Hepatocyte (in vitro differentiated cells): ENCODE measurements at regions not wholly inside any gene's neighbourhood (a gene's known extent, or its start where the extent isn't known, plus 50 kb on each side); places are given as distances from the start of the nearest gene placed in this dataset.

Source experiments
- EZH2phosphoT487 ChIP-seq: fragments of 200-600 bp; sonication (generic); IDR thresholded peaks from one replicate; pipeline ENCODE4 v1.6.1; 2018; ENCODE audit warnings: antibody characterized with exemption, mild to moderate bottlenecking, low read depth, moderate library complexity; ENCODE audit not compliant: unreplicated experiment, severe bottlenecking
- TF ChIP-seq, protein P1 (sequence below): fragments of 200-600 bp; sonication (generic); IDR thresholded peaks from 2 replicates; pipeline ENCODE4 v1.5.1; 2016; ENCODE audit warnings: antibody characterized with exemption, mild to moderate bottlenecking; ENCODE audit not compliant: poor library complexity

DNA sequence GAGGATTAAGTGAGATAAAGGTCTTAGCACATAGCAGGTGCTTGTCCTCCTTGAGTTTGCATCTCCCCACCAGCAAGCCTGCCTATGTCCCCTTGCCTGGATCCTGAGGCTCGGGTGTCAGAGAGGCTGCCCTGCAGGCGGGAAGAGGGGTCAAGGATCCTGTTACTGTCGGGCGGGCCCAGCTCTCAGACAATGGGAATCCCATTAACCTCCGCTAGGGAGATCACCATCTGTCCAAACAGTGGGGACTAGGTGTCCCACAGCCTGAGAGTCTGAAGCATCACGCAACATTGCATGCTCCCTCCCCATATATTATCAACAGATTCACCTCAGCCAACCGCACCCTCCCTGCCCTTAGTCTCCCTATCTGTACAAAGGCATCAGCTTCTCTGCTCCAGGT lies 151.4 kb downstream of the FBLN2 start:
- TF ChIP-seq, protein P1, sequence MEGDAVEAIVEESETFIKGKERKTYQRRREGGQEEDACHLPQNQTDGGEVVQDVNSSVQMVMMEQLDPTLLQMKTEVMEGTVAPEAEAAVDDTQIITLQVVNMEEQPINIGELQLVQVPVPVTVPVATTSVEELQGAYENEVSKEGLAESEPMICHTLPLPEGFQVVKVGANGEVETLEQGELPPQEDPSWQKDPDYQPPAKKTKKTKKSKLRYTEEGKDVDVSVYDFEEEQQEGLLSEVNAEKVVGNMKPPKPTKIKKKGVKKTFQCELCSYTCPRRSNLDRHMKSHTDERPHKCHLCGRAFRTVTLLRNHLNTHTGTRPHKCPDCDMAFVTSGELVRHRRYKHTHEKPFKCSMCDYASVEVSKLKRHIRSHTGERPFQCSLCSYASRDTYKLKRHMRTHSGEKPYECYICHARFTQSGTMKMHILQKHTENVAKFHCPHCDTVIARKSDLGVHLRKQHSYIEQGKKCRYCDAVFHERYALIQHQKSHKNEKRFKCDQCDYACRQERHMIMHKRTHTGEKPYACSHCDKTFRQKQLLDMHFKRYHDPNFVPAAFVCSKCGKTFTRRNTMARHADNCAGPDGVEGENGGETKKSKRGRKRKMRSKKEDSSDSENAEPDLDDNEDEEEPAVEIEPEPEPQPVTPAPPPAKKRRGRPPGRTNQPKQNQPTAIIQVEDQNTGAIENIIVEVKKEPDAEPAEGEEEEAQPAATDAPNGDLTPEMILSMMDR, result no peak
- no peak for TF ChIP-seq EZH2phosphoT487
